ENCODE measurements at regions not wholly inside any gene's neighbourhood (a gene's known extent, or its start where the extent isn't known, plus 50 kb on each side); places are given as distances from the start of the nearest gene placed in this dataset.

- Histone ChIP-seq H3K4me1 (no peaks in the 10 kb centered on the region), H3K36me3 (no peaks in the 10 kb centered on the region), H3K4me3 (no peak overlapping the region), H3K27ac (no peak overlapping the region), H3K9me3 (replicated peaks) (no peaks in the 10 kb centered on the region), H3K27me3 (no peaks in the 10 kb centered on the region)
- no peak for DNase-seq
Observed at GRCh38 chr12:28855761-28856310, 293.2 kb upstream of the FAR2 start.

- no peaks in the 10 kb centered on the region for H3K36me3 ChIP-seq
- DNase-seq: no peak
- H3K9me3 ChIP-seq (replicated peaks): no peaks in the 10 kb centered on the region
- H3K27ac ChIP-seq: no peak overlapping the region
- H3K4me3 ChIP-seq: no peak overlapping the region
- no peaks in the 10 kb centered on the region for H3K4me1 ChIP-seq
- no peaks in the 10 kb centered on the region for H3K27me3 ChIP-seq
Observed at GRCh38 chr12:28857369-28857768, 291.7 kb upstream of the FAR2 start.

- no peaks in the 10 kb centered on the region for H3K4me1 ChIP-seq
- H3K27me3 ChIP-seq: no peaks in the 10 kb centered on the region
- H3K27ac ChIP-seq: no peak overlapping the region
- no peak overlapping the region for H3K4me3 ChIP-seq
- H3K9me3 ChIP-seq (replicated peaks): no peaks in the 10 kb centered on the region
- no peaks in the 10 kb centered on the region for H3K36me3 ChIP-seq
- DNase-seq: peak in 1 of 2 experiments; percentile 13
Observed at GRCh38 chr12:28859551-28859950, 289.5 kb upstream of the FAR2 start.

- no peak for DNase-seq
- Histone ChIP-seq H3K27me3 (no peaks in the 10 kb centered on the region), H3K9me3 (replicated peaks) (no peaks in the 10 kb centered on the region), H3K27ac (no peak overlapping the region), H3K36me3 (no peaks in the 10 kb centered on the region), H3K4me1 (no peaks in the 10 kb centered on the region), H3K4me3 (no peak overlapping the region)
Observed at GRCh38 chr12:28865776-28866175, 283.3 kb upstream of the FAR2 start.

GRCh38 chr12:28866296-28866695 lies 282.8 kb upstream of the FAR2 start:
- DNase-seq: no peak
- Histone ChIP-seq H3K36me3 (no peaks in the 10 kb centered on the region), H3K27ac (no peak overlapping the region), H3K9me3 (replicated peaks) (no peaks in the 10 kb centered on the region), H3K27me3 (no peaks in the 10 kb centered on the region), H3K4me3 (no peak overlapping the region), H3K4me1 (no peaks in the 10 kb centered on the region)

GRCh38 chr12:28866715-28867503 lies 282.2 kb upstream of the FAR2 start:
- H3K4me1 ChIP-seq: no peaks in the 10 kb centered on the region
- DNase-seq: no peak
- no peak overlapping the region for H3K27ac ChIP-seq
- H3K36me3 ChIP-seq: no peaks in the 10 kb centered on the region
- no peaks in the 10 kb centered on the region for H3K27me3 ChIP-seq
- no peak overlapping the region for H3K4me3 ChIP-seq
- no peaks in the 10 kb centered on the region for H3K9me3 ChIP-seq (replicated peaks)

GRCh38 chr12:28868414-28868813 lies 280.7 kb upstream of the FAR2 start:
- no peak for DNase-seq
- Histone ChIP-seq H3K27me3 (no peaks in the 10 kb centered on the region), H3K4me1 (no peaks in the 10 kb centered on the region), H3K27ac (no peak overlapping the region), H3K9me3 (replicated peaks) (no peaks in the 10 kb centered on the region), H3K4me3 (no peak overlapping the region), H3K36me3 (no peaks in the 10 kb centered on the region)

- no peaks in the 10 kb centered on the region for H3K9me3 ChIP-seq (replicated peaks)
- no peak for DNase-seq
- no peaks in the 10 kb centered on the region for H3K36me3 ChIP-seq
- H3K4me3 ChIP-seq: no peak overlapping the region
- no peaks in the 10 kb centered on the region for H3K4me1 ChIP-seq
- no peaks in the 10 kb centered on the region for H3K27me3 ChIP-seq
- H3K27ac ChIP-seq: no peak overlapping the region
Observed at GRCh38 chr12:28869197-28869596, 279.9 kb upstream of the FAR2 start.

GRCh38 chr12:28870839-28871440 lies 278.1 kb upstream of the FAR2 start:
- Histone ChIP-seq H3K9me3 (replicated peaks) (no peaks in the 10 kb centered on the region), H3K4me1 (no peaks in the 10 kb centered on the region), H3K27me3 (no peaks in the 10 kb centered on the region), H3K4me3 (no peak overlapping the region), H3K27ac (no peak overlapping the region), H3K36me3 (no peaks in the 10 kb centered on the region)
- DNase-seq: no peak

- H3K27ac ChIP-seq: no peak overlapping the region
- no peaks in the 10 kb centered on the region for H3K36me3 ChIP-seq
- peak; percentile 70 to 84 for DNase-seq
- no peaks in the 10 kb centered on the region for H3K4me1 ChIP-seq
- H3K27me3 ChIP-seq: no peaks in the 10 kb centered on the region
- H3K4me3 ChIP-seq: no peak overlapping the region
- no peaks in the 10 kb centered on the region for H3K9me3 ChIP-seq (replicated peaks)
Observed at GRCh38 chr12:28872654-28873268, 276.3 kb upstream of the FAR2 start.

- DNase-seq: no peak
- H3K36me3 ChIP-seq: no peaks in the 10 kb centered on the region
- no peak overlapping the region for H3K27ac ChIP-seq
- no peaks in the 10 kb centered on the region for H3K27me3 ChIP-seq
- H3K4me1 ChIP-seq: no peaks in the 10 kb centered on the region
- H3K9me3 ChIP-seq (replicated peaks): no peaks in the 10 kb centered on the region
- no peak overlapping the region for H3K4me3 ChIP-seq
Observed at GRCh38 chr12:28874758-28875157, 274.3 kb upstream of the FAR2 start.

GRCh38 chr12:28876196-28876798 lies 272.8 kb upstream of the FAR2 start:
- H3K4me1 ChIP-seq: no peaks in the 10 kb centered on the region
- no peaks in the 10 kb centered on the region for H3K27me3 ChIP-seq
- no peak for DNase-seq
- no peak overlapping the region for H3K4me3 ChIP-seq
- H3K27ac ChIP-seq: no peak overlapping the region
- H3K36me3 ChIP-seq: no peaks in the 10 kb centered on the region
- no peaks in the 10 kb centered on the region for H3K9me3 ChIP-seq (replicated peaks)

- H3K27ac ChIP-seq: no peak overlapping the region
- H3K36me3 ChIP-seq: no peaks in the 10 kb centered on the region
- H3K4me1 ChIP-seq: no peaks in the 10 kb centered on the region
- DNase-seq: no peak
- H3K4me3 ChIP-seq: no peak overlapping the region
- H3K9me3 ChIP-seq (replicated peaks): no peaks in the 10 kb centered on the region
- H3K27me3 ChIP-seq: no peaks in the 10 kb centered on the region
Observed at GRCh38 chr12:28877854-28878253, 271.2 kb upstream of the FAR2 start.

GRCh38 chr12:28878629-28879028 lies 270.4 kb upstream of the FAR2 start:
- no peak overlapping the region for H3K4me3 ChIP-seq
- H3K27ac ChIP-seq: no peak overlapping the region
- no peaks in the 10 kb centered on the region for H3K4me1 ChIP-seq
- no peak for DNase-seq
- H3K27me3 ChIP-seq: no peaks in the 10 kb centered on the region
- H3K9me3 ChIP-seq (replicated peaks): no peaks in the 10 kb centered on the region
- H3K36me3 ChIP-seq: no peaks in the 10 kb centered on the region

GRCh38 chr12:28879379-28879778 lies 269.7 kb upstream of the FAR2 start:
- Histone ChIP-seq H3K36me3 (no peaks in the 10 kb centered on the region), H3K4me3 (no peak overlapping the region), H3K9me3 (replicated peaks) (no peaks in the 10 kb centered on the region), H3K27me3 (no peaks in the 10 kb centered on the region), H3K4me1 (no peaks in the 10 kb centered on the region), H3K27ac (no peak overlapping the region)
- DNase-seq: no peak

Data from SJCRH30 (cell line).